ENCODE measurements at regions not wholly inside any gene's neighbourhood (a gene's known extent, or its start where the extent isn't known, plus 50 kb on each side); places are given as distances from the start of the nearest gene placed in this dataset.

GRCh38 chr18:61607867-61608266 is 274.6 kb downstream of the CDH20 start:
- no peak for TF ChIP-seq POLR2A (IDR thresholded peaks at IDR 0.05)
- no peak for TF ChIP-seq POLR2AphosphoS5 (IDR thresholded peaks at IDR 0.05)
- TF ChIP-seq CTCF (IDR thresholded peaks at IDR 0.05), result no peak
- no peak for TF ChIP-seq EP300 (IDR thresholded peaks at IDR 0.05)
